OCI-LY7 (cell line): ENCODE measurements at regions not wholly inside any gene's neighbourhood (a gene's known extent, or its start where the extent isn't known, plus 50 kb on each side); places are given as distances from the start of the nearest gene placed in this dataset.

ENCODE experiments used
- CTCF ChIP-seq: fragments of 200-600 bp; sonication (generic); conservative IDR thresholded peaks from 2 replicates; pipeline ENCODE4 v1.5.1; 2014; ENCODE audit warnings: mild to moderate bottlenecking, antibody characterized with exemption, low read length, moderate library complexity, mixed read lengths
- EZH2phosphoT487 ChIP-seq: fragments of 200-600 bp; sonication (generic); IDR thresholded peaks from 2 replicates; pipeline ENCODE4 v1.6.1; 2018; ENCODE audit warnings: low read depth, borderline replicate concordance, mild to moderate bottlenecking, mixed run types, antibody characterized with exemption, low read length, moderate library complexity, mixed read lengths

GRCh38 chr10:84818961-84819360, 490.6 kb downstream of the CCSER2 start:
- TF ChIP-seq CTCF (no peak), EZH2phosphoT487 (no peak)
